ENCODE measurements at regions not wholly inside any gene's neighbourhood (a gene's known extent, or its start where the extent isn't known, plus 50 kb on each side); places are given as distances from the start of the nearest gene placed in this dataset.

DNA sequence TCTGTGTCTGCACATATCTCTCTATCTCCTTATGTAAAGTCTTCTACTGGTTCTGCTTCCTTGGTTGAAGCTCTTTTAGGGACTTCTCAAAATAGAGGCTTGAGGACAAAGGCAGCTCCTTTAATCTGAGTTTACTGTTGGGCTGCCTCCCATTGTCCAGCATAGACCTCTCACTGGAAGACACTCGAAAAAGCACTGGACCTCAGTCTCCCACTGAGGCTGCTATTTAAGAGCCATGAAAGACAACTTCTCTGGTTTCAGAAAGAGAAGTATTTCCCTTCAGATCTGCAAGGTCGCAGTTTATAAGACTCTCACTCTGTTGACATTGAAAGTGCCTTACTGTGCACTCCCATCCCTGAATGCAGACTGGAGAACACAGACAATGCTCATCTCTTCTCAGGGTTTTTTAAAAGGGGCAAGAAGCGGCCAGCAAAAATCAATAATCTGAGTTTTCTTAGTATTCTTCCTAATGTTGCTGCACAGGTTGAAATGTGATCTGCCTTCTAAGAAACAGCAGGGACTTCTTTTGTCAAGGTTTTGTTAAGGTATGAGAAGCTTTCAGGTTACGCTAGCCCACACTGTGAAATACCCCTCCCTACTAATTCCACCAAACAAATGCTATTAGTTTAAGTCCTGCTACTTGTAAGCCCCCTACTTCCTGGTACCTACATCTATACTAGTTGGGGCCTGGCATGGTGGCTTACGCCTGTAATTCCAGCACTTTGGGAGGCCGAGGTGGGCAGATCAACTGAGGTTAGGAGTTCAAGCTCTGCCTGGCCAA lies 450.0 kb upstream of the SLC10A2 start:
- TF ChIP-seq, protein P1, sequence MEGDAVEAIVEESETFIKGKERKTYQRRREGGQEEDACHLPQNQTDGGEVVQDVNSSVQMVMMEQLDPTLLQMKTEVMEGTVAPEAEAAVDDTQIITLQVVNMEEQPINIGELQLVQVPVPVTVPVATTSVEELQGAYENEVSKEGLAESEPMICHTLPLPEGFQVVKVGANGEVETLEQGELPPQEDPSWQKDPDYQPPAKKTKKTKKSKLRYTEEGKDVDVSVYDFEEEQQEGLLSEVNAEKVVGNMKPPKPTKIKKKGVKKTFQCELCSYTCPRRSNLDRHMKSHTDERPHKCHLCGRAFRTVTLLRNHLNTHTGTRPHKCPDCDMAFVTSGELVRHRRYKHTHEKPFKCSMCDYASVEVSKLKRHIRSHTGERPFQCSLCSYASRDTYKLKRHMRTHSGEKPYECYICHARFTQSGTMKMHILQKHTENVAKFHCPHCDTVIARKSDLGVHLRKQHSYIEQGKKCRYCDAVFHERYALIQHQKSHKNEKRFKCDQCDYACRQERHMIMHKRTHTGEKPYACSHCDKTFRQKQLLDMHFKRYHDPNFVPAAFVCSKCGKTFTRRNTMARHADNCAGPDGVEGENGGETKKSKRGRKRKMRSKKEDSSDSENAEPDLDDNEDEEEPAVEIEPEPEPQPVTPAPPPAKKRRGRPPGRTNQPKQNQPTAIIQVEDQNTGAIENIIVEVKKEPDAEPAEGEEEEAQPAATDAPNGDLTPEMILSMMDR (IDR thresholded peaks at IDR 0.05) = no peak

GRCh38 chr13:103515410-103515809 lies 449.2 kb upstream of the SLC10A2 start:
- TF ChIP-seq, protein P1 (IDR thresholded peaks at IDR 0.05) = no peak

DNA sequence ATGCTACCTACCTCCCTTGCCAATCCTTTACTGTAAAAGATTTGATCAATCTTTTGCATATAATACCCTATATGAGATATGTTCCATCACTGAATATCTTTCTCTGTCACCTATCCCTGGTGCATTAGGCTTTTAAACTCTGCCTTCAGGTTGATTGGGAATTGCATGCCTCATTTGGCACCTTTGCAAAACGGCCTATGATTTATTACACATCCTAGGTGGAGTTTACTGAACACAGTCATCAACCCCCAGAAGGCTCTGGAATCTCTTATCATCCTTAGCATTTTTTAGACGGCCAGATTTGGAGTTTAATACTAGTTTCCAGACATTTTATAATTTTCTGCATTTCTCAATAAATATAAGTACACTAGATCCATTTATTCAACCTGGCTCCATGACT lies 448.4 kb upstream of the SLC10A2 start:
- TF ChIP-seq, protein P1 (IDR thresholded peaks at IDR 0.05) = no peak

DNA sequence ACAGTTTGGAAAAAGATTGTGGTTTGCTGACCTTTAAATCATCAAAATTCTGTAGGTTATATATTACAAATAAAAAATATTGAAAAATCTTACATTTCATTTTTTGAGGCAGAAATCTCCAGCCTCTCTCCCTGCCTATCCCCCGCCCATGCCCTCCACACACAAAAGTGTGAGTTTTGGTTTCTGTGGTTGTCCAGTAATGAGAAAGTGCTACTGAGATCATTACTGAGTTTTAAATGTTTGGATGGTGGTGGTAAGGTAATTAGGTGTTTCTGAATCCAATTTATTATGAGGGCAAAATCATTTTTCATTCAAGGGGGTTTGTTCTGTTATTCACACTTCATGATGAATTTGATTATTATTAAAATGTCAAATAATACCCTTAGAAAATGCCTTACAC lies 448.0 kb upstream of the SLC10A2 start:
- TF ChIP-seq, protein P1 (IDR thresholded peaks at IDR 0.05) = no peak

GRCh38 chr13:103510007-103510535 lies 443.9 kb upstream of the SLC10A2 start:
- TF ChIP-seq, protein P1 (IDR thresholded peaks at IDR 0.05) = no peak

- TF ChIP-seq, protein P1 (IDR thresholded peaks at IDR 0.05) = no peak
Observed at GRCh38 chr13:103497404-103497803, 431.2 kb upstream of the SLC10A2 start.

GRCh38 chr13:103487841-103488240 lies 421.6 kb upstream of the SLC10A2 start:
- TF ChIP-seq, protein P1 (IDR thresholded peaks at IDR 0.05) = no peak
